ENCODE measurements at regions not wholly inside any gene's neighbourhood (a gene's known extent, or its start where the extent isn't known, plus 50 kb on each side); places are given as distances from the start of the nearest gene placed in this dataset.

DNA sequence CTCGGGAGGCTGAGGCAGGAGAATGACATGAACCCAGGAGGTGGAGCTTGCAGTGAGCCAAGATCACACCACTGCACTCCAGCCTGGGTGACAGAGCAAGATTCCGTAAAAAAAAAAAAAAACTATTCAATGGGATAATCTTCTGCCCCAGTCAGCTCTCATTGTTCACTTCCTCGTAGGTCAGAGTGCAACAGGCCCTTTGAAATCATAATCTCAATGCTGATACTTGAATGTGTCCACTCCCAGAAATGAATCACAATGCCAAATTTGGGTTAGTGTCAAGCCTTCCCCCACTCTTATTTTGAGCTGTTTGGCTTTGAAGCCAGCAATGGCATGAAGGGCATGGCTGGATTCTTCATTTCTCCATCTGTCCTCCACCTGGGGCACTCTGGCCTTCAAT, 610.3 kb upstream of the KLF4 start:
- TF ChIP-seq, protein P1, sequence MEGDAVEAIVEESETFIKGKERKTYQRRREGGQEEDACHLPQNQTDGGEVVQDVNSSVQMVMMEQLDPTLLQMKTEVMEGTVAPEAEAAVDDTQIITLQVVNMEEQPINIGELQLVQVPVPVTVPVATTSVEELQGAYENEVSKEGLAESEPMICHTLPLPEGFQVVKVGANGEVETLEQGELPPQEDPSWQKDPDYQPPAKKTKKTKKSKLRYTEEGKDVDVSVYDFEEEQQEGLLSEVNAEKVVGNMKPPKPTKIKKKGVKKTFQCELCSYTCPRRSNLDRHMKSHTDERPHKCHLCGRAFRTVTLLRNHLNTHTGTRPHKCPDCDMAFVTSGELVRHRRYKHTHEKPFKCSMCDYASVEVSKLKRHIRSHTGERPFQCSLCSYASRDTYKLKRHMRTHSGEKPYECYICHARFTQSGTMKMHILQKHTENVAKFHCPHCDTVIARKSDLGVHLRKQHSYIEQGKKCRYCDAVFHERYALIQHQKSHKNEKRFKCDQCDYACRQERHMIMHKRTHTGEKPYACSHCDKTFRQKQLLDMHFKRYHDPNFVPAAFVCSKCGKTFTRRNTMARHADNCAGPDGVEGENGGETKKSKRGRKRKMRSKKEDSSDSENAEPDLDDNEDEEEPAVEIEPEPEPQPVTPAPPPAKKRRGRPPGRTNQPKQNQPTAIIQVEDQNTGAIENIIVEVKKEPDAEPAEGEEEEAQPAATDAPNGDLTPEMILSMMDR (IDR thresholded peaks at IDR 0.05) = no peak
- no peak for TF ChIP-seq POLR2A (IDR thresholded peaks at IDR 0.05)
